NCI-H2227 treated with DMSO at 0.1 percent for 48 hours (cell line): ENCODE measurements at regions not wholly inside any gene's neighbourhood (a gene's known extent, or its start where the extent isn't known, plus 50 kb on each side); places are given as distances from the start of the nearest gene placed in this dataset.

Source experiments
- DNase-seq: peaks from one replicate; lab custom pipeline; 2025; lab: John Stamatoyannopoulos, UW

DNA sequence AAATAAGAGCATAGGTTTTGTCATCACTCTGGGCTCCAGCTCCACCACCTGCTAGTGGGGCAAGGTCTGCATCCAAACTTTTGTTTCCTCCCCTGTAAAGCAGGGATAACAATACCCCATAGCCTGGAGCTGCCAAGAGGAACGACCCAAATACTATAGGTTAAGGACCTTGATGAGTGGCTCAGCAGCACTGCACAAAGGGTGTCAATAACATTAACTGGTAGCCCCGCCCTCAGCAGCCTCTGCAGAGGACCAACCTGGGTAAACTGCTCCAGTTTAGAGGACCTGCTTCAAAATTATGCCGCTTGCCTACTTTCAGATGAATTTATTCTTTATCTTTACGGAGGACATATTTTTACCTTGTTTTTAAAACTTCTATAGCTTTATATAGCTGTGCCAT is 65.8 kb upstream of the RIOK3 start:
- DNase-seq = no peak

GRCh38 chr18:23388357-23388756 is 64.7 kb upstream of the RIOK3 start:
- no peak for DNase-seq

DNA sequence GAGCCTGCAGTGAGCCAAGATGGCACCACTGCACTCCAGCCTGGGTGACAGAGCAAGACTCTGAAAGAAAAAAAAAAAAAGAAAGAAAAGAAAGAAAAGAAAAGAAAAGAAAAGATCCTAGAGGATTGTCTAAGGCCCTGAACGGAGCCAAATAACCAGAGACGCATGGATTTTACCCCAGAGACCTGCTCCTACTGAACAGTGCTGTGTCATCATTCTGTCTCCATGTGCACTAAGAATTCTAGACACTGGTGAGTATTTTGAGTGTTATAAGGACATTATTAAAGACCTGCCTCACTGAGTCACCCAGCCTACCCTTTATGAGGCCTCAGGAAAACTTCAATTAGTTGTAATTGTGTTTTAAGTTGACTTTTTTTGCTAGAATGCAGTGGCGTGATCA is 61.9 kb upstream of the RIOK3 start:
- no peak for DNase-seq

- DNase-seq = no peak
Observed at GRCh38 chr18:23397907-23398306, 55.2 kb upstream of the RIOK3 start.

DNA sequence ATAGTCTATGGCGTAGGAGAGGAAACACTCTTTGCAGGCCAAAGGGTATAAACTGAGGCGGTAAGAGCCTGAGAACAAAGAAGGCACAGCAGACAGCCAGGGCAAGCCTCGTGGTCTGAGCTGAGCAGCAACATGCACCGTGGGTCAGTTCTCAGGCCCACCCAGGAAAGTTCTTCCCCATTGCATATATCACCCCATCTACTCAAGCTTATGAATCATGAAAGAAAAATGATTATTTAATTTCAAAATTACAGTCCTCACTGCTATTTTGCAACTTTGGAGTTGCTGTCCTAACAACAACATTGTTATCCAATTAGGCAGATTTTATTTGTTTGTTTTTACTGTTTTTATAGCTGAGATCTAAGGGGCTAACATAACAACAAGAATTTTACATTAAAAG is 54.7 kb upstream of the RIOK3 start:
- DNase-seq = no peak

GRCh38 chr18:23399067-23399466 is 54.0 kb upstream of the RIOK3 start:
- no peak for DNase-seq

DNA sequence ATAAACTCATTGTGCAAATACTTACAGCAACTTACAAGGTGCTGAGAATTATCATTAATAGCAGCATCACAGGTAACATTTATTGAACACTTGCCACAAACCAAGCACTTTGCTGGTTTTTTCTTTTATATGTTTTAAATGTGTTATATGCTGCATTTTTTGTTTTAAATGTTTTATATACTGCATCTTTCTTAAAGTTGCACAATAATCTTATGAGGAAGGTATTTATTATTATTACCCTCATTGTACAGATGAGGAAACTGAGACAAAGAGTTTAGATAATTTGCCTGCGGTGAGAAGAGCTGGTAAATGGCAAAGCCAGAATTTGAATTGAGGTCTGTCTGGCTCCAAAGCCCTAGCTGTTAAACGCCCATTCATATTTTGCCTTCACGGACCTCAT is 52.2 kb upstream of the RIOK3 start:
- no peak for DNase-seq

GRCh38 chr18:23401400-23402347 is 51.4 kb upstream of the RIOK3 start:
- peak; percentile 53 for DNase-seq
